HEK293 (cell line): ENCODE measurements at regions not wholly inside any gene's neighbourhood (a gene's known extent, or its start where the extent isn't known, plus 50 kb on each side); places are given as distances from the start of the nearest gene placed in this dataset.

Experiments
- CTCF ChIA-PET: fragments of 350-600 bp; formaldehyde crosslinking; extraction: SDS; loops from one replicate; lab custom pipeline; 2021; ENCODE audit warnings: antibody characterized with exemption; lab: Yijun Ruan, JAX
- POLR2A ChIA-PET: fragments of 300-600 bp; formaldehyde crosslinking; extraction: SDS; loops from one replicate; lab custom pipeline; 2020; ENCODE audit warnings: antibody characterized with exemption, inconsistent platforms; lab: Yijun Ruan, JAX
- H3K27ac ChIP-seq: fragments of 200-500 bp; sonication (Bioruptor generic); 2 replicates; pipeline ENCODE4 v1.5.1; 2014; ENCODE audit warnings: low read depth, low read length, control low read depth, inconsistent platforms; ENCODE audit errors: extremely low read depth
- H3K36me3 ChIP-seq, 2 experiments: fragments of 200-500 bp in 1 of 2; sonication (Bioruptor generic) in 1 of 2; 1 replicate in 1 of 2; 2 replicates in 1 of 2; pipeline ENCODE4 v1.5.1; 2014 to 2017; ENCODE audit warnings: inconsistent platforms in 2 of 2, low read length in 2 of 2; ENCODE audit not compliant: control insufficient read depth in 2 of 2, insufficient read depth in 1 of 2
- H3K4me1 ChIP-seq: fragments of 200-500 bp; sonication (Bioruptor generic); 2 replicates; pipeline ENCODE4 v1.5.1; 2014; ENCODE audit warnings: mild to moderate bottlenecking, low read length, inconsistent platforms; ENCODE audit not compliant: control insufficient read depth, insufficient read depth
- H3K4me3 ChIP-seq: 2 replicates; pipeline ENCODE4 v1.5.1; 2011; ENCODE audit warnings: low read depth, mild to moderate bottlenecking, control low read depth, low read length, moderate library complexity
- H3K9me3 ChIP-seq: fragments of 200-500 bp; sonication (Bioruptor generic); 2 replicates; pipeline ENCODE4 v1.5.1; 2014; ENCODE audit warnings: low read depth, low read length, inconsistent platforms; ENCODE audit not compliant: control insufficient read depth, insufficient read depth
- HOXD13 ChIP-seq: sonication (generic); formaldehyde crosslinking; IDR thresholded peaks from 2 replicates; pipeline ENCODE4 v1.8.0; 2022; ENCODE audit warnings: missing genetic modification reagents, borderline replicate concordance
- KLF1 ChIP-seq: fragments of 450-650 bp; formaldehyde crosslinking; IDR thresholded peaks from 2 replicates; pipeline ENCODE4 v1.5.1; 2016; ENCODE audit warnings: missing biosample characterization, missing genetic modification characterization
- OSR2 ChIP-seq: fragments of 450-650 bp; formaldehyde crosslinking; IDR thresholded peaks from 2 replicates; pipeline ENCODE4 v1.5.1; 2016; ENCODE audit warnings: missing biosample characterization, missing genetic modification characterization
- SETDB1 ChIP-seq: IDR thresholded peaks from one replicate; pipeline ENCODE4 v1.6.1; 2017; ENCODE audit warnings: mild to moderate bottlenecking, low read length, moderate library complexity, mixed read lengths; ENCODE audit not compliant: insufficient read length
- SP7 ChIP-seq: fragments of 450-650 bp; formaldehyde crosslinking; IDR thresholded peaks from 2 replicates; pipeline ENCODE4 v1.5.1; 2016; ENCODE audit warnings: missing biosample characterization, missing genetic modification characterization
- ZBTB21 ChIP-seq: fragments of 450-650 bp; formaldehyde crosslinking; IDR thresholded peaks from 2 replicates; pipeline ENCODE4 v1.5.1; 2017; ENCODE audit warnings: missing biosample characterization, missing genetic modification characterization
- ZBTB48 ChIP-seq: fragments of 450-650 bp; formaldehyde crosslinking; IDR thresholded peaks from 2 replicates; pipeline ENCODE4 v1.5.1; 2016; ENCODE audit warnings: missing biosample characterization, missing genetic modification characterization
- ZFP3 ChIP-seq: fragments of 450-650 bp; formaldehyde crosslinking; IDR thresholded peaks from 2 replicates; pipeline ENCODE4 v1.5.1; 2016; ENCODE audit warnings: low read depth, missing biosample characterization, missing genetic modification characterization
- ZFP41 ChIP-seq: fragments of 450-650 bp; formaldehyde crosslinking; IDR thresholded peaks from 2 replicates; pipeline ENCODE4 v1.5.1; 2016; ENCODE audit warnings: missing biosample characterization, missing genetic modification characterization, borderline replicate concordance
- ZNF10 ChIP-seq: fragments of 450-650 bp; formaldehyde crosslinking; IDR thresholded peaks from 2 replicates; pipeline ENCODE4 v1.5.1; 2017; ENCODE audit warnings: missing biosample characterization, missing genetic modification characterization
- ZNF114 ChIP-seq: fragments of 450-650 bp; formaldehyde crosslinking; IDR thresholded peaks from 2 replicates; pipeline ENCODE4 v1.5.0; 2017; ENCODE audit warnings: missing biosample characterization, missing genetic modification characterization
- ZNF132 ChIP-seq: fragments of 450-650 bp; formaldehyde crosslinking; IDR thresholded peaks from 2 replicates; pipeline ENCODE4 v1.5.1; 2017; ENCODE audit warnings: missing biosample characterization, missing genetic modification characterization, borderline replicate concordance
- ZNF140 ChIP-seq: fragments of 450-650 bp; formaldehyde crosslinking; IDR thresholded peaks from 2 replicates; pipeline ENCODE4 v1.5.1; 2016; ENCODE audit warnings: missing biosample characterization, missing genetic modification characterization
- ZNF211 ChIP-seq: fragments of 450-650 bp; formaldehyde crosslinking; IDR thresholded peaks from 2 replicates; pipeline ENCODE4 v1.5.1; 2016; ENCODE audit warnings: low read depth, missing biosample characterization, missing genetic modification characterization
- ZNF266 ChIP-seq: fragments of 450-650 bp; formaldehyde crosslinking; IDR thresholded peaks from 2 replicates; pipeline ENCODE4 v1.5.1; 2016; ENCODE audit warnings: missing biosample characterization, missing genetic modification characterization, low read depth
- ZNF274 ChIP-seq, 2 experiments: fragments of 200-500 bp in 1 of 2; fragments of 450-650 bp in 1 of 2; sonication (Bioruptor generic) in 1 of 2; formaldehyde crosslinking in 1 of 2; IDR thresholded peaks; 2 replicates each; pipeline versions ENCODE4 v1.5.1 to v1.6.1; 2014 to 2016; ENCODE audit warnings: borderline replicate concordance in 1 of 2, inconsistent platforms in 1 of 2, low read length in 1 of 2, missing biosample characterization in 1 of 2, missing genetic modification characterization in 1 of 2
- ZNF404 ChIP-seq: fragments of 450-650 bp; formaldehyde crosslinking; IDR thresholded peaks from 2 replicates; pipeline ENCODE4 v1.5.1; 2017; ENCODE audit warnings: missing biosample characterization, missing genetic modification characterization
- ZNF416 ChIP-seq: fragments of 450-650 bp; formaldehyde crosslinking; IDR thresholded peaks from 2 replicates; pipeline ENCODE4 v1.5.1; 2016; ENCODE audit warnings: missing biosample characterization, missing genetic modification characterization
- ZNF423 ChIP-seq: fragments of 450-650 bp; formaldehyde crosslinking; IDR thresholded peaks from 2 replicates; pipeline ENCODE4 v1.5.1; 2016; ENCODE audit warnings: missing biosample characterization, missing genetic modification characterization
- ZNF548 ChIP-seq: fragments of 450-650 bp; formaldehyde crosslinking; IDR thresholded peaks from 2 replicates; pipeline ENCODE4 v1.5.1; 2016; ENCODE audit warnings: missing biosample characterization, missing genetic modification characterization
- ZNF560 ChIP-seq: fragments of 450-650 bp; formaldehyde crosslinking; IDR thresholded peaks from 2 replicates; pipeline ENCODE4 v1.5.1; 2017; ENCODE audit warnings: missing biosample characterization, missing genetic modification characterization, borderline replicate concordance
- ZNF600 ChIP-seq: fragments of 450-650 bp; formaldehyde crosslinking; IDR thresholded peaks from 2 replicates; pipeline ENCODE4 v1.5.1; 2016; ENCODE audit warnings: missing biosample characterization, missing genetic modification characterization
- ZNF629 ChIP-seq: fragments of 450-650 bp; formaldehyde crosslinking; IDR thresholded peaks from 2 replicates; pipeline ENCODE4 v1.5.1; 2017; ENCODE audit warnings: missing biosample characterization, missing genetic modification characterization
- ZNF670 ChIP-seq: fragments of 450-650 bp; formaldehyde crosslinking; IDR thresholded peaks from 2 replicates; pipeline ENCODE4 v1.5.1; 2016; ENCODE audit warnings: missing biosample characterization, missing genetic modification characterization, low read depth
- ZNF837 ChIP-seq: fragments of 450-650 bp; formaldehyde crosslinking; IDR thresholded peaks from 2 replicates; pipeline ENCODE4 v1.5.1; 2016; ENCODE audit warnings: missing biosample characterization, missing genetic modification characterization
- TF ChIP-seq, protein P1 (sequence below): fragments of 450-650 bp; formaldehyde crosslinking; IDR thresholded peaks from 2 replicates; pipeline ENCODE4 v1.5.1; 2016; ENCODE audit warnings: missing biosample characterization, missing genetic modification characterization
- TF ChIP-seq, protein P2 (sequence below): fragments of 450-650 bp; formaldehyde crosslinking; IDR thresholded peaks from 2 replicates; pipeline ENCODE4 v1.5.1; 2016; ENCODE audit warnings: missing biosample characterization, missing genetic modification characterization
- TF ChIP-seq, protein P3 (sequence below): IDR thresholded peaks from 2 replicates; pipeline ENCODE4 v1.6.1; 2011; ENCODE audit warnings: mild to moderate bottlenecking, low read depth, low read length, borderline replicate concordance
- TF ChIP-seq, protein P4 (sequence below): fragments of 450-650 bp; formaldehyde crosslinking; IDR thresholded peaks from 2 replicates; pipeline ENCODE4 v1.5.1; 2017; ENCODE audit warnings: missing biosample characterization, missing genetic modification characterization

DNA sequence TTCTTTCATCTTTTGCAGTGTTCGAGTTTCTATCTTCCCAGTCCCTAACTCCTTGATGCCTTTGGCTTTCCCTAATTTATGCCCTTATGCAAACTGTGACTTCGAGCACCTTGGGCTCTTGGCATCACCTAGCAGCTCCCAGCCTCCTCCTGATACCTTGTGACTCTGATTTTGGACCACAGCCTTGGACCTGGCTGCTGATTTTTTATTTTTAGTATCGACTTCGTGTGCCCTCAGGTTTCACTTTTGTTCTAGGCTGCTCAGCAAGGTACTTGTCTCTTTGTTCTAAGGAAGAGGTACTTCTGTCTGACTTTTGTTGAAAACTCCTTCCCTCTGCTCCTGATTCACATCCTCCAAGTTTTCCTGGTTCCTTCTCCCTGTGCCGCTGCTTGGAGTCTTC, 69.6 kb upstream of the KCNK1 start:
- TF ChIP-seq ZBTB48 (tag by site-specific recombination), result 0 out of 2 replicates have a peak, but pooled peaks have one; percentile 15
- no peak for TF ChIP-seq ZNF600 (tag by site-specific recombination)

DNA sequence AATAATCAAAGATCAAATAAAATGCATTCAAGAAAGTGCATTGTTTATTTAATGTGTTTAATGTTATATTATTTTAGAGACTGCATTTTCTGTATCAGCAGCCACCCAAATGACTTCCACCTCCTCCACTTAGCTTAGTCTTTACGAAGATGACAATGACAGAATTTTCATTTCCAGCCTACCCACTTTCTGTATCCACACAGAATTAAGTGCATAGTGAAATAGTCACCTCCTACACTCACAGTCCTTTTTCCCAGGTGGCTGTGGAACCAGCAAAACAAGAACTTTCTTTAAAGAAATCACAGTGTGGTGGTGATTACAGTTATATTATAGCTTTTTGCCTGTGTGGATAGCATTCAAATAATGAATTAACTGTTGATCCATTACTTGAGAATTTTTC, 66.2 kb upstream of the KCNK1 start:
- Histone ChIP-seq H3K4me3 (no peak overlapping the region), H3K9me3 (no peaks in the 10 kb centered on the region), H3K4me1 (0 out of 2 replicates have a peak, but pooled peaks cover 3% of the 10 kb centered on the region), H3K36me3 (no peaks in the 10 kb centered on the region), H3K27ac (no peak overlapping the region)
- POLR2A ChIA-PET, result no interaction called here
- CTCF ChIA-PET, result interaction anchor here (1.7 kb wide), 1 partner anchor 29 kb away, joined by 5 read pairs; no protein-coding TSS in a partner anchor
- TF ChIP-seq ZFP3 (tag by site-specific recombination), result no peak
- TF ChIP-seq ZNF140 (tag by site-specific recombination), result no peak
- TF ChIP-seq, protein P1, sequence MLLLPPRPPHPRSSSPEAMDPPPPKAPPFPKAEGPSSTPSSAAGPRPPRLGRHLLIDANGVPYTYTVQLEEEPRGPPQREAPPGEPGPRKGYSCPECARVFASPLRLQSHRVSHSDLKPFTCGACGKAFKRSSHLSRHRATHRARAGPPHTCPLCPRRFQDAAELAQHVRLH (tag by site-specific recombination), result no peak
- TF ChIP-seq ZNF132, result no peak
- no peak for TF ChIP-seq ZNF629
- TF ChIP-seq ZNF670 (tag by site-specific recombination), result no peak
- TF ChIP-seq HOXD13 (CRISPR knock-in tag), result no peak
- no peak for TF ChIP-seq ZNF837 (tag by site-specific recombination)
- TF ChIP-seq, protein P2, sequence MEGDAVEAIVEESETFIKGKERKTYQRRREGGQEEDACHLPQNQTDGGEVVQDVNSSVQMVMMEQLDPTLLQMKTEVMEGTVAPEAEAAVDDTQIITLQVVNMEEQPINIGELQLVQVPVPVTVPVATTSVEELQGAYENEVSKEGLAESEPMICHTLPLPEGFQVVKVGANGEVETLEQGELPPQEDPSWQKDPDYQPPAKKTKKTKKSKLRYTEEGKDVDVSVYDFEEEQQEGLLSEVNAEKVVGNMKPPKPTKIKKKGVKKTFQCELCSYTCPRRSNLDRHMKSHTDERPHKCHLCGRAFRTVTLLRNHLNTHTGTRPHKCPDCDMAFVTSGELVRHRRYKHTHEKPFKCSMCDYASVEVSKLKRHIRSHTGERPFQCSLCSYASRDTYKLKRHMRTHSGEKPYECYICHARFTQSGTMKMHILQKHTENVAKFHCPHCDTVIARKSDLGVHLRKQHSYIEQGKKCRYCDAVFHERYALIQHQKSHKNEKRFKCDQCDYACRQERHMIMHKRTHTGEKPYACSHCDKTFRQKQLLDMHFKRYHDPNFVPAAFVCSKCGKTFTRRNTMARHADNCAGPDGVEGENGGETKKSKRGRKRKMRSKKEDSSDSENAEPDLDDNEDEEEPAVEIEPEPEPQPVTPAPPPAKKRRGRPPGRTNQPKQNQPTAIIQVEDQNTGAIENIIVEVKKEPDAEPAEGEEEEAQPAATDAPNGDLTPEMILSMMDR (tag by site-specific recombination), result no peak
- TF ChIP-seq ZNF266, result no peak
- no peak for TF ChIP-seq OSR2 (tag by site-specific recombination)
- no peak for TF ChIP-seq ZNF548
- no peak for TF ChIP-seq SP7 (tag by site-specific recombination)
- TF ChIP-seq, protein P3, sequence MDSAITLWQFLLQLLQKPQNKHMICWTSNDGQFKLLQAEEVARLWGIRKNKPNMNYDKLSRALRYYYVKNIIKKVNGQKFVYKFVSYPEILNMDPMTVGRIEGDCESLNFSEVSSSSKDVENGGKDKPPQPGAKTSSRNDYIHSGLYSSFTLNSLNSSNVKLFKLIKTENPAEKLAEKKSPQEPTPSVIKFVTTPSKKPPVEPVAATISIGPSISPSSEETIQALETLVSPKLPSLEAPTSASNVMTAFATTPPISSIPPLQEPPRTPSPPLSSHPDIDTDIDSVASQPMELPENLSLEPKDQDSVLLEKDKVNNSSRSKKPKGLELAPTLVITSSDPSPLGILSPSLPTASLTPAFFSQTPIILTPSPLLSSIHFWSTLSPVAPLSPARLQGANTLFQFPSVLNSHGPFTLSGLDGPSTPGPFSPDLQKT, result no peak
- TF ChIP-seq ZNF416 (tag by site-specific recombination), result no peak
- no peak for TF ChIP-seq ZNF404 (tag by site-specific recombination)
- TF ChIP-seq ZBTB21 (tag by site-specific recombination), result no peak
- TF ChIP-seq ZNF211 (tag by site-specific recombination), result no peak
- no peak for TF ChIP-seq ZNF423 (tag by site-specific recombination)
- no peak for TF ChIP-seq ZBTB48 (tag by site-specific recombination)

More for the DNA sequence above, 69.6 kb upstream of the KCNK1 start:
- ChIA-PET POLR2A (no interaction called here), CTCF (interaction anchor here (1.6 kb wide), 1 partner anchor 39 kb away, joined by 3 read pairs; no protein-coding TSS in a partner anchor)
- H3K9me3 ChIP-seq, result no peaks in the 10 kb centered on the region
- H3K4me1 ChIP-seq, result 0 out of 2 replicates have a peak, but pooled peaks cover 3% of the 10 kb centered on the region
- no peak overlapping the region for H3K27ac ChIP-seq
- H3K4me3 ChIP-seq, result no peak overlapping the region
- H3K36me3 ChIP-seq, result no peaks in the 10 kb centered on the region

DNA sequence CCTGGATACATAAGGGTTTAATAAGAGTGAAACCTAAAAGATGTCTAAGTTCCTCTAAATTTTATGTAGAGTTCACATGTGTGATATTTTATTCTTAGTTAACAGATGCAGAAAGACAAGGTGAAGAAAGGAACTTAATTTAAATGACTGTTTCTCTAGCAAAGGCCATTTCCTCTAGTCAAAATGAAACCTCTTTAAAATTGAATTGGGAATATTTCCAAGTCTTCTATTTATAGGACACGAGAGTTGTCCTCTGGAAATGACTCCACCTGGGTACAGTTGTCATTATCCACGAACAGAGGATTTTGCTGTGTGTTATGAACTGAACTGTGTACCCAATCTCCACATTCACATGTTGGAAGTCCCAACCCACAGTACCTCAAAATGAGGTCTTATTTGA, 64.5 kb upstream of the KCNK1 start:
- Histone ChIP-seq H3K9me3 (no peaks in the 10 kb centered on the region), H3K4me3 (no peak overlapping the region), H3K27ac (no peak overlapping the region), H3K36me3 (no peaks in the 10 kb centered on the region), H3K4me1 (no peaks in the 10 kb centered on the region)
- ChIA-PET CTCF (interaction anchor here (0.5 to 1.7 kb wide), 3 partner anchors 31 to 231 kb away, joined by 3 to 5 read pairs (median 3); no protein-coding TSS in a partner anchor), POLR2A (no interaction called here)
- TF ChIP-seq KLF1 (tag by site-specific recombination) (no peak), SETDB1 (no peak), ZFP41 (tag by site-specific recombination) (no peak), ZNF114 (tag by site-specific recombination) (no peak), ZNF560 (tag by site-specific recombination) (no peak), ZNF274 (IDR thresholded peaks at IDR 0.05; ENCODE audit: low read length) (no peak), ZNF274 (tag by site-specific recombination; IDR thresholded peaks at IDR 0.05; ENCODE audit: borderline replicate concordance) (no peak), ZNF10 (tag by site-specific recombination) (no peak)
- TF ChIP-seq, protein P4, sequence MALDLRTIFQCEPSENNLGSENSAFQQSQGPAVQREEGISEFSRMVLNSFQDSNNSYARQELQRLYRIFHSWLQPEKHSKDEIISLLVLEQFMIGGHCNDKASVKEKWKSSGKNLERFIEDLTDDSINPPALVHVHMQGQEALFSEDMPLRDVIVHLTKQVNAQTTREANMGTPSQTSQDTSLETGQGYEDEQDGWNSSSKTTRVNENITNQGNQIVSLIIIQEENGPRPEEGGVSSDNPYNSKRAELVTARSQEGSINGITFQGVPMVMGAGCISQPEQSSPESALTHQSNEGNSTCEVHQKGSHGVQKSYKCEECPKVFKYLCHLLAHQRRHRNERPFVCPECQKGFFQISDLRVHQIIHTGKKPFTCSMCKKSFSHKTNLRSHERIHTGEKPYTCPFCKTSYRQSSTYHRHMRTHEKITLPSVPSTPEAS (tag by site-specific recombination), result no peak
